ENCODE measurements at regions not wholly inside any gene's neighbourhood (a gene's known extent, or its start where the extent isn't known, plus 50 kb on each side); places are given as distances from the start of the nearest gene placed in this dataset.

DNA sequence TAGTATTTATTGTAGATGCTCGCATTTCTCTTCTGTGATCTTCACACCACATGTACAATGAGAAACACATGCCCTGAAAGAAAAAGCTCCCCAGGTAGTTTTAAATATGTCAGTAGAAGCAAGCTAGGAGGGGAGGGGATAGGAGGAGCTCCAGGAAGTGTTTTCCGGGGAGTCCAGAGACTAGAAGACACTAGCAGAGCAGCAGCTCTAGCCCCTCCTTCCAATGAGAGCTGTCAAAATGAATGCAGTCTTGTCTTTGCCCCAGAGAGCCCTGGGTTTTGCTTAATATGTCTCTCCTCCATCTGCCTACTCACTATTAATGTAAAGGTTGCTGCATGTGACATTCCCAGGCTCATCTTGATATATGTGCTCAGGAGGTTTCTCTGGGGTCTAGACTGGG is 462.6 kb upstream of the SOX11 start (continued):
- no peak for TF ChIP-seq ATF3 (IDR thresholded peaks at IDR 0.05)
- TF ChIP-seq JUND (IDR thresholded peaks at IDR 0.05), result no peak
- no peak for TF ChIP-seq TCF7L2 (IDR thresholded peaks at IDR 0.05; ENCODE audit: borderline replicate concordance, extremely low read depth, insufficient read depth, insufficient read length)
- no peak for TF ChIP-seq CBX3 (IDR thresholded peaks at IDR 0.05; ENCODE audit: low read depth)
- no peak for TF ChIP-seq SP1 (IDR thresholded peaks at IDR 0.05; ENCODE audit: low read depth)
- no peak for TF ChIP-seq POLR2A (IDR thresholded peaks at IDR 0.05; ENCODE audit: borderline replicate concordance, extremely low read depth, insufficient read depth, insufficient read length)
- no peak for TF ChIP-seq RAD21 (IDR thresholded peaks at IDR 0.05; ENCODE audit: low read depth)
- TF ChIP-seq EZH2phosphoT487 (IDR thresholded peaks at IDR 0.05; ENCODE audit: borderline replicate concordance), result no peak

DNA sequence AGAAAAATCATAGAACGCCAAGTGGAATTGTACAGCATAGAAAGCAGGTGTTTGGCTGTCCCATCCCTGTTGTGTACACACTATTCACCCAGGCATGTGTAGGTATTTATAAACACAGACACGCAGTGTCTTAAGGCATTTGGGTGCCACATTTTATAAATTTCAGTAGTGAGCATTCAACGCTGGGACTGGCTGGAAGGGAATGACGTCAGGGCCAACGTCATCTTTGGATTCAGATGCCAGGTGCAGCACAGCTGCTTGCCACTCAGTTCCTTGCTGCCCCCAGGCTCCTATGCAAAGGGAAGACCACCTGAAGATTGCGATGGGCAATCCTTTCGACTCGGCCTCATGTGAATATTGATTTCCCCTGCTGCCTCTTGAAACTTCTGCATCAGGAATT is 461.7 kb upstream of the SOX11 start:
- no peaks in the 10 kb centered on the region for H3K36me3 ChIP-seq (ENCODE audit: control insufficient read depth in 1 of 2, insufficient read depth in 2 of 2, low read length in 2 of 2)
- no peak overlapping the region for H3K9ac ChIP-seq (ENCODE audit: low read length)
- TF ChIP-seq SIN3A (IDR thresholded peaks at IDR 0.05; ENCODE audit: low read depth) (no peak), EGR1 (IDR thresholded peaks at IDR 0.05; ENCODE audit: low read depth) (no peak), FOSL1 (IDR thresholded peaks at IDR 0.05; ENCODE audit: low read depth) (no peak), SRF (IDR thresholded peaks at IDR 0.05; ENCODE audit: low read depth) (no peak), JUND (IDR thresholded peaks at IDR 0.05) (no peak), EZH2 (IDR thresholded peaks at IDR 0.05) (no peak), POLR2A (IDR thresholded peaks at IDR 0.05; ENCODE audit: borderline replicate concordance, extremely low read depth, insufficient read depth, insufficient read length) (no peak)
- TF ChIP-seq, protein P1, sequence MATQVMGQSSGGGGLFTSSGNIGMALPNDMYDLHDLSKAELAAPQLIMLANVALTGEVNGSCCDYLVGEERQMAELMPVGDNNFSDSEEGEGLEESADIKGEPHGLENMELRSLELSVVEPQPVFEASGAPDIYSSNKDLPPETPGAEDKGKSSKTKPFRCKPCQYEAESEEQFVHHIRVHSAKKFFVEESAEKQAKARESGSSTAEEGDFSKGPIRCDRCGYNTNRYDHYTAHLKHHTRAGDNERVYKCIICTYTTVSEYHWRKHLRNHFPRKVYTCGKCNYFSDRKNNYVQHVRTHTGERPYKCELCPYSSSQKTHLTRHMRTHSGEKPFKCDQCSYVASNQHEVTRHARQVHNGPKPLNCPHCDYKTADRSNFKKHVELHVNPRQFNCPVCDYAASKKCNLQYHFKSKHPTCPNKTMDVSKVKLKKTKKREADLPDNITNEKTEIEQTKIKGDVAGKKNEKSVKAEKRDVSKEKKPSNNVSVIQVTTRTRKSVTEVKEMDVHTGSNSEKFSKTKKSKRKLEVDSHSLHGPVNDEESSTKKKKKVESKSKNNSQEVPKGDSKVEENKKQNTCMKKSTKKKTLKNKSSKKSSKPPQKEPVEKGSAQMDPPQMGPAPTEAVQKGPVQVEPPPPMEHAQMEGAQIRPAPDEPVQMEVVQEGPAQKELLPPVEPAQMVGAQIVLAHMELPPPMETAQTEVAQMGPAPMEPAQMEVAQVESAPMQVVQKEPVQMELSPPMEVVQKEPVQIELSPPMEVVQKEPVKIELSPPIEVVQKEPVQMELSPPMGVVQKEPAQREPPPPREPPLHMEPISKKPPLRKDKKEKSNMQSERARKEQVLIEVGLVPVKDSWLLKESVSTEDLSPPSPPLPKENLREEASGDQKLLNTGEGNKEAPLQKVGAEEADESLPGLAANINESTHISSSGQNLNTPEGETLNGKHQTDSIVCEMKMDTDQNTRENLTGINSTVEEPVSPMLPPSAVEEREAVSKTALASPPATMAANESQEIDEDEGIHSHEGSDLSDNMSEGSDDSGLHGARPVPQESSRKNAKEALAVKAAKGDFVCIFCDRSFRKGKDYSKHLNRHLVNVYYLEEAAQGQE (IDR thresholded peaks at IDR 0.05; ENCODE audit: low read depth), result no peak
- ChIA-PET CTCF (no interaction called here), POLR2A (no interaction called here), RAD21 (ENCODE audit: low non-redundant PET in 1 of 2, low total read pairs in 2 of 2, uncharacterized antibody in 2 of 2, unreplicated experiment in 2 of 2) (no interaction called here)
- H3K9me3 ChIP-seq (ENCODE audit: control insufficient read depth in 1 of 2, insufficient read depth in 1 of 2, low read depth in 1 of 2, low read length in 2 of 2), result peaks cover 12 to 26% of the 10 kb centered on the region in 2 experiments; a peak in 2 of 4 replicates
- no peaks in the 10 kb centered on the region for H3K27me3 ChIP-seq (ENCODE audit: insufficient read depth, low read length)
- H3K79me2 ChIP-seq (ENCODE audit: insufficient read depth, low read length), result no peaks in the 10 kb centered on the region
- H3K27ac ChIP-seq (ENCODE audit: low read depth, low read length), result no peak overlapping the region
- H3K9me2 ChIP-seq (ENCODE audit: insufficient read depth), result no peaks in the 10 kb centered on the region
- BruUV-seq (replicated peaks), result no TSS peak
- no peaks in the 10 kb centered on the region for H4K20me1 ChIP-seq (ENCODE audit: insufficient read depth)
- no peak overlapping the region for H2AFZ ChIP-seq (ENCODE audit: low read depth, low read length, poor library complexity, severe bottlenecking)
- no peaks in the 10 kb centered on the region for H3K4me1 ChIP-seq (ENCODE audit: control insufficient read depth in 1 of 2, insufficient read depth in 2 of 2, low read length in 2 of 2)
- no peak for ATAC-seq
- H3K4me3 ChIP-seq (replicated peaks in 1 of 2; ENCODE audit: low read depth in 1 of 2, low read length in 2 of 2), result no peak overlapping the region
- H3K4me2 ChIP-seq (ENCODE audit: low read length), result no peak overlapping the region
- no peak for DNase-seq (ENCODE audit: low read depth, low spot score)
- intact Hi-C loops (cut with micrococcal nuclease), result no loop called here
